ENCODE measurements at regions not wholly inside any gene's neighbourhood (a gene's known extent, or its start where the extent isn't known, plus 50 kb on each side); places are given as distances from the start of the nearest gene placed in this dataset.
A peak's percentile ranks its signal among the peaks of the same experiment; 100 is the strongest.

GRCh38 chr18:47758000-47758399 is 172.5 kb downstream of the SMAD2 start:
- DNase-seq (ENCODE audit: low spot score): no peak

- peak; percentile 30 for DNase-seq (ENCODE audit: low spot score)
Measured at GRCh38 chr18:47756364-47757016, 174.0 kb downstream of the SMAD2 start.

GRCh38 chr18:47755102-47755456 is 175.4 kb downstream of the SMAD2 start:
- DNase-seq (ENCODE audit: low spot score): no peak

- DNase-seq (ENCODE audit: low spot score): peak; percentile 12
Measured at GRCh38 chr18:47754311-47755101, 176.0 kb downstream of the SMAD2 start.

- no peak for DNase-seq (ENCODE audit: low spot score)
Measured at GRCh38 chr18:47752796-47753645, 177.4 kb downstream of the SMAD2 start.

- DNase-seq (ENCODE audit: low spot score): no peak
Measured at GRCh38 chr18:47750889-47751423, 179.5 kb downstream of the SMAD2 start.

GRCh38 chr18:47749600-47749973 is 180.9 kb downstream of the SMAD2 start:
- DNase-seq (ENCODE audit: low spot score): no peak

- peak; percentile 77 for DNase-seq (ENCODE audit: low spot score)
Measured at GRCh38 chr18:47748847-47749599, 181.4 kb downstream of the SMAD2 start.

- DNase-seq (ENCODE audit: low spot score): no peak
Measured at GRCh38 chr18:47748093-47748796, 182.2 kb downstream of the SMAD2 start.

- no peak for DNase-seq (ENCODE audit: low spot score)
Measured at GRCh38 chr18:47747260-47747795, 183.1 kb downstream of the SMAD2 start.

- no peak for DNase-seq (ENCODE audit: low spot score)
Measured at GRCh38 chr18:47746615-47747014, 183.8 kb downstream of the SMAD2 start.

GRCh38 chr18:47745227-47745626 is 185.2 kb downstream of the SMAD2 start:
- DNase-seq (ENCODE audit: low spot score): no peak

GRCh38 chr18:47737956-47738355 is 192.5 kb downstream of the SMAD2 start:
- no peak for DNase-seq (ENCODE audit: low spot score)

GRCh38 chr18:47737198-47737830 is 193.1 kb downstream of the SMAD2 start:
- DNase-seq (ENCODE audit: low spot score): no peak

GRCh38 chr18:47736376-47737140 is 193.9 kb downstream of the SMAD2 start:
- no peak for DNase-seq (ENCODE audit: low spot score)

GRCh38 chr18:47735041-47735702 is 195.3 kb downstream of the SMAD2 start:
- no peak for DNase-seq (ENCODE audit: low spot score)

GRCh38 chr18:47731276-47731675 is 199.2 kb downstream of the SMAD2 start:
- no peak for DNase-seq (ENCODE audit: low spot score)

GRCh38 chr18:47730795-47731194 is 199.7 kb downstream of the SMAD2 start:
- DNase-seq (ENCODE audit: low spot score): no peak

GRCh38 chr18:47729356-47729755 is 201.1 kb downstream of the SMAD2 start:
- no peak for DNase-seq (ENCODE audit: low spot score)
